D721Med (cell line): ENCODE measurements at regions not wholly inside any gene's neighbourhood (a gene's known extent, or its start where the extent isn't known, plus 50 kb on each side); places are given as distances from the start of the nearest gene placed in this dataset.

ENCODE experiments used
- DNase-seq: peaks from one replicate; pipeline ENCODE4 v3.0.0; 2011; ENCODE audit warnings: low spot score; ENCODE audit not compliant: insufficient read length
- FAIRE-seq: peaks from 2 replicates; lab custom pipeline; 2011; peaks lifted over from hg19 to GRCh38; lab: Jason Lieb, UNC
- CTCF ChIP-seq: IDR thresholded peaks from 2 replicates; pipeline ENCODE4 v1.5.1; 2012; ENCODE audit warnings: mild to moderate bottlenecking, control low read depth; ENCODE audit not compliant: insufficient read depth; ENCODE audit errors: missing control alignments

GRCh38 chr13:106967391-106967790 lies 399.5 kb upstream of the ARGLU1 start:
- DNase-seq (no peak), FAIRE-seq (no peak)
- TF ChIP-seq CTCF: no peak

- no peak for FAIRE-seq
These were observed 395.2 kb upstream of the ARGLU1 start for GRCh38 chr13:106963151-106963550.

GRCh38 chr13:106961651-106962050 lies 393.7 kb upstream of the ARGLU1 start:
- DNase-seq: no peak
- FAIRE-seq: no peak
- no peak for TF ChIP-seq CTCF

More at GRCh38 chr13:106963151-106963550, 395.2 kb upstream of the ARGLU1 start:
- TF ChIP-seq CTCF: no peak
- DNase-seq: no peak

GRCh38 chr13:106961216-106961615 lies 393.3 kb upstream of the ARGLU1 start:
- DNase-seq: no peak
- TF ChIP-seq CTCF: no peak
- no peak for FAIRE-seq

GRCh38 chr13:106958621-106959048 lies 390.7 kb upstream of the ARGLU1 start:
- no peak for TF ChIP-seq CTCF
- no peak for FAIRE-seq

GRCh38 chr13:106942563-106942962 lies 374.6 kb upstream of the ARGLU1 start:
- no peak for TF ChIP-seq CTCF
- no peak for DNase-seq
- FAIRE-seq: no peak

More at GRCh38 chr13:106958621-106959048, 390.7 kb upstream of the ARGLU1 start:
- no peak for DNase-seq

- DNase-seq (no peak), FAIRE-seq (no peak)
- no peak for TF ChIP-seq CTCF
These were observed 373.8 kb upstream of the ARGLU1 start for GRCh38 chr13:106941779-106942178.
